Testis (tissue), 2 donors: ENCODE measurements at regions not wholly inside any gene's neighbourhood (a gene's known extent, or its start where the extent isn't known, plus 50 kb on each side); places are given as distances from the start of the nearest gene placed in this dataset.

Experiments used
- CTCF ChIP-seq, 3 experiments: fragments of 450-650 bp in 2 of 3; fragments of 200-600 bp in 1 of 3; sonication (generic) in 1 of 3; IDR thresholded peaks; one replicate each; pipeline ENCODE4 v1.5.1; 2016 to 2019; ENCODE audit warnings: antibody characterized with exemption in 3 of 3, mild to moderate bottlenecking in 2 of 3, moderate library complexity in 1 of 3
- POLR2A ChIP-seq: fragments of 450-650 bp; IDR thresholded peaks from one replicate; pipeline ENCODE4 v1.6.1; 2017; ENCODE audit warnings: antibody characterized with exemption, mild to moderate bottlenecking, moderate library complexity

GRCh38 chr13:90899416-90899815, 448.1 kb upstream of the MIR17HG start:
- TF ChIP-seq CTCF (IDR thresholded peaks at IDR 0.05) (no peak), POLR2A (no peak)
